ENCODE measurements at regions not wholly inside any gene's neighbourhood (a gene's known extent, or its start where the extent isn't known, plus 50 kb on each side); places are given as distances from the start of the nearest gene placed in this dataset.

DNA sequence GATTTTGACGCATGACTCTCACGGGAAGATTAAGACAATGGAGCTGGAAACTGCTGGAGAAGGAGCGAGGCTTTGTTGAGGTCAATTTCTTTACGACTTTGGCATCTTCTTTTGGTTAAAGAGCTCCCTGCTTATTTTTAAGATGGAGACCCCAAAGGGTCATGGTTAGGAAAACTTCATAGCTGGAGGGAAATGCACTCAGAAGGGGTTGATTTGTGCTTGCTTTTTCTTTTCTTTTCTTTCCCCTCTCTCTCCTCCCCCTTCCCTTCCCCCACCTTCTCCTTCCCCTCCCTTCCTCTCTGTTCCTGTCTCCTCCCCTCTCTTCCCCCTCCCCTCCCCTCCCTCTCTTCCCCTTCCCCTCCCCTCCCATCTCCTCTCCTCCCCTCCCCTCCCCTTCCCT, 79.0 kb downstream of the TNP1 start:
- no peaks in the 10 kb centered on the region for H3K27me3 ChIP-seq (ENCODE audit: control insufficient read depth in 2 of 2, insufficient read depth in 2 of 2, low read length in 2 of 2)
- H3K4me1 ChIP-seq (ENCODE audit: control insufficient read depth, extremely low read depth, insufficient read depth, low read length) = no peaks in the 10 kb centered on the region
- no peak for TF ChIP-seq EZH2 (IDR thresholded peaks at IDR 0.05; ENCODE audit: borderline replicate concordance, low read depth, low read length, severe bottlenecking)
- TF ChIP-seq POLR2A (IDR thresholded peaks at IDR 0.05; ENCODE audit: low read depth, low read length) = no peak
- TF ChIP-seq, protein P1, sequence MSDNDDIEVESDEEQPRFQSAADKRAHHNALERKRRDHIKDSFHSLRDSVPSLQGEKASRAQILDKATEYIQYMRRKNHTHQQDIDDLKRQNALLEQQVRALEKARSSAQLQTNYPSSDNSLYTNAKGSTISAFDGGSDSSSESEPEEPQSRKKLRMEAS (IDR thresholded peaks at IDR 0.05; ENCODE audit: insufficient read depth, insufficient read length) = no peak
- BruUV-seq (replicated peaks) = no TSS peak
- no peaks in the 10 kb centered on the region for H3K36me3 ChIP-seq (ENCODE audit: control insufficient read depth in 2 of 2, extremely low read depth in 1 of 2, insufficient read depth in 2 of 2, low read length in 2 of 2)
- no peak overlapping the region for H3K4me3 ChIP-seq (replicated peaks in 1 of 3; ENCODE audit: insufficient read depth in 1 of 3, low read depth in 1 of 3, low read length in 3 of 3)
- H3K79me2 ChIP-seq (ENCODE audit: control insufficient read depth, insufficient read depth, low read length) = no peaks in the 10 kb centered on the region
- no peak for FAIRE-seq
- no peak overlapping the region for H3K27ac ChIP-seq (ENCODE audit: insufficient read depth, low read depth, low read length)
- dilution Hi-C loops (cut with MboI; ENCODE audit: extremely low pct_ligation_motif_present, low sequenced_read_pairs) (no loop called here), intact Hi-C loops (cut with micrococcal nuclease) (no loop called here)
- no peak for DNase-seq (ENCODE audit: low read depth, low spot score)
- H3K9me1 ChIP-seq (replicated peaks; ENCODE audit: control insufficient read depth, extremely low read depth, insufficient read depth, low read length) = no peaks in the 10 kb centered on the region
- CTCF ChIA-PET = no interaction called here
- no peaks in the 10 kb centered on the region for H4K20me1 ChIP-seq (replicated peaks; ENCODE audit: control insufficient read depth, extremely low read depth, insufficient read depth, low read length)
- H2AFZ ChIP-seq (ENCODE audit: low read depth, low read length) = no peak overlapping the region
- no peak overlapping the region for H3K4me2 ChIP-seq (ENCODE audit: insufficient read depth, low read length)
- POLR2A ChIA-PET = no interaction called here
- no peak overlapping the region for H3K9ac ChIP-seq (replicated peaks; ENCODE audit: extremely low read depth, insufficient read depth, low read length)
- no peaks in the 10 kb centered on the region for H3K9me3 ChIP-seq (replicated peaks; ENCODE audit: control insufficient read depth, insufficient read depth, low read length)

DNA sequence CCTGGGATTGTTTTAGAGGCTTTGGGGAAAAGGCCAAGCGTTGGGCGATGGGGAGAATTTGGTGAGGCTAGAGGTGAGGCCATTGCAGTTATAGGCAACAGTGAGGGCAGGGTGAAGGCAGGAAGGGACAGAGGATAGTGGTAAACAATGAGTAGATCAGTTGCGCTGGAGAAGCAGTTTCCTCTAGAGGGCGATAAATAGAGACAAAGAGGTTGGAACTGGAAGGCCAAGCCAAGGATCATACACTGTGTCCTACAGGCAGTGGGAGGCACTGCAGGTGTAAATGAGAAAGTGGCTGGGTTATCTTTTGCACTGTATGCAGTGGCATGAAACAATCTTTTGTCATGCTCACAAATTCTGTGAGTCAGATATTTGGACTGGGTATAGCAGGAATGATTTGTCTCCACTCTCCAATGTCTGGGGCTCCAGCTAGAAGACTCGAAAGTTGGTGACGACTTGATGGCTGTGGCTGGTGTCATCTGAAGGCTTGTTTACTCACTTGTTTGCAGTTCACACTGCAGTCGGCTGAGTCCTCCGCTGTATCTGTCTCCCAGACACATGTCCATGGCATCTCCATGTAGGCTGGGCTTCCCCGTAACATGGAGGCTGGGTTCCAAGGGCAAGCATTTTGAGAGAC, 82.1 kb downstream of the TNP1 start:
- Histone ChIP-seq H3K27ac (ENCODE audit: insufficient read depth, low read depth, low read length) (no peak overlapping the region), H3K27me3 (ENCODE audit: control insufficient read depth in 2 of 2, insufficient read depth in 2 of 2, low read length in 2 of 2) (no peaks in the 10 kb centered on the region), H3K9ac (replicated peaks; ENCODE audit: extremely low read depth, insufficient read depth, low read length) (no peak overlapping the region), H3K4me1 (ENCODE audit: control insufficient read depth, extremely low read depth, insufficient read depth, low read length) (no peaks in the 10 kb centered on the region), H3K4me2 (ENCODE audit: insufficient read depth, low read length) (no peak overlapping the region), H3K9me3 (replicated peaks; ENCODE audit: control insufficient read depth, insufficient read depth, low read length) (no peaks in the 10 kb centered on the region), H4K20me1 (replicated peaks; ENCODE audit: control insufficient read depth, extremely low read depth, insufficient read depth, low read length) (no peaks in the 10 kb centered on the region), H3K4me3 (replicated peaks in 1 of 3; ENCODE audit: insufficient read depth in 1 of 3, low read depth in 1 of 3, low read length in 3 of 3) (no peak overlapping the region), H3K79me2 (ENCODE audit: control insufficient read depth, insufficient read depth, low read length) (no peaks in the 10 kb centered on the region), H2AFZ (ENCODE audit: low read depth, low read length) (no peak overlapping the region), H3K36me3 (ENCODE audit: control insufficient read depth in 2 of 2, extremely low read depth in 1 of 2, insufficient read depth in 2 of 2, low read length in 2 of 2) (no peaks in the 10 kb centered on the region), H3K9me1 (replicated peaks; ENCODE audit: control insufficient read depth, extremely low read depth, insufficient read depth, low read length) (no peaks in the 10 kb centered on the region)
- ChIA-PET CTCF (interaction anchor here (1.0 kb wide), 1 partner anchor 388 kb away, joined by 4 read pairs; no protein-coding TSS in a partner anchor), POLR2A (no interaction called here)
- no peak for TF ChIP-seq JUN (IDR thresholded peaks at IDR 0.05; ENCODE audit: borderline replicate concordance, insufficient read depth, insufficient read length, low read depth)
- TF ChIP-seq CTCF (IDR thresholded peaks at IDR 0.05; ENCODE audit: extremely low read depth in 1 of 2, insufficient read depth in 1 of 2, low read depth in 1 of 2, low read length in 2 of 2) = peak; percentile 71 to 80
- TF ChIP-seq, protein P1 (IDR thresholded peaks at IDR 0.05; ENCODE audit: insufficient read depth, insufficient read length) = no peak
- no peak for TF ChIP-seq POLR2AphosphoS5 (IDR thresholded peaks at IDR 0.05; ENCODE audit: insufficient read depth, low read depth, low read length)
- dilution Hi-C loops (cut with MboI; ENCODE audit: extremely low pct_ligation_motif_present, low sequenced_read_pairs) (no loop called here), intact Hi-C loops (cut with micrococcal nuclease) (loop anchor here (1.0 to 2.0 kb wide), 5 partner anchors 24 to 733 kb away; no protein-coding TSS in a partner anchor)
- DNase-seq (ENCODE audit: low read depth, low spot score) (peak; percentile 33), FAIRE-seq (peak; percentile 84)
- BruUV-seq (replicated peaks) = no TSS peak
